Amniotic epithelial cell (primary cell): ENCODE measurements at regions not wholly inside any gene's neighbourhood (a gene's known extent, or its start where the extent isn't known, plus 50 kb on each side); places are given as distances from the start of the nearest gene placed in this dataset.

Source experiments
- DNase-seq: peaks from one replicate; pipeline ENCODE4 v3.0.0-alpha.2; 2010; ENCODE audit warnings: low read depth

- DNase-seq = no peak
Measured at GRCh38 chr15:88744548-88745020, 58.7 kb upstream of the ACAN start.

- peak; percentile 28 for DNase-seq
Measured at GRCh38 chr15:88745065-88745464, 58.2 kb upstream of the ACAN start.

- peak; percentile 83 for DNase-seq
Measured at GRCh38 chr15:88745696-88746095, 57.5 kb upstream of the ACAN start.

- DNase-seq = no peak
Measured at GRCh38 chr15:88746451-88746850, 56.8 kb upstream of the ACAN start.

- DNase-seq = no peak
Measured at GRCh38 chr15:88747111-88747510, 56.1 kb upstream of the ACAN start.

- DNase-seq = no peak
Measured at GRCh38 chr15:88747631-88748030, 55.6 kb upstream of the ACAN start.

GRCh38 chr15:88748081-88748480 lies 55.2 kb upstream of the ACAN start:
- no peak for DNase-seq

GRCh38 chr15:88748651-88749050 lies 54.6 kb upstream of the ACAN start:
- no peak for DNase-seq

- no peak for DNase-seq
Measured at GRCh38 chr15:88749699-88750098, 53.5 kb upstream of the ACAN start.

- DNase-seq = no peak
Measured at GRCh38 chr15:88752501-88752900, 50.7 kb upstream of the ACAN start.

- DNase-seq = no peak
Measured at GRCh38 chr15:88752951-88753350, 50.3 kb upstream of the ACAN start.
